GM23338 (cell line): ENCODE measurements at regions not wholly inside any gene's neighbourhood (a gene's known extent, or its start where the extent isn't known, plus 50 kb on each side); places are given as distances from the start of the nearest gene placed in this dataset.

Experiments
- CREB1 ChIP-seq: fragments of 250-450 bp; sonication (Bioruptor Pico); IDR thresholded peaks from 2 replicates; pipeline ENCODE4 v1.5.0; 2020; ENCODE audit warnings: low read depth, mild to moderate bottlenecking, moderate library complexity
- CTCF ChIP-seq, 2 experiments: fragments of 200-600 bp in 1 of 2; sonication (generic) in 1 of 2; conservative IDR thresholded peaks; 2 replicates each; pipeline versions ENCODE4 v1.5.1 to v1.6.1; 2016 to 2017; ENCODE audit warnings: antibody characterized with exemption in 2 of 2, low read depth in 2 of 2, mild to moderate bottlenecking in 2 of 2, moderate library complexity in 1 of 2
- ETS1 ChIP-seq: IDR thresholded peaks from 2 replicates; pipeline ENCODE4 v1.6.1; 2016; ENCODE audit warnings: antibody characterized with exemption
- EZH2 ChIP-seq: fragments of 200-600 bp; sonication (generic); IDR thresholded peaks from one replicate; pipeline ENCODE4 v1.8.0; 2017; ENCODE audit warnings: antibody characterized with exemption, mild to moderate bottlenecking, low read depth; ENCODE audit not compliant: unreplicated experiment
- EZH2phosphoT487 ChIP-seq: fragments of 200-600 bp; sonication (generic); IDR thresholded peaks from one replicate; pipeline ENCODE4 v1.8.1; 2018; ENCODE audit warnings: antibody characterized with exemption; ENCODE audit not compliant: unreplicated experiment
- NANOG ChIP-seq: IDR thresholded peaks from 2 replicates; pipeline ENCODE4 v1.6.1; 2016; ENCODE audit warnings: antibody characterized with exemption, borderline replicate concordance
- POLR2AphosphoS5 ChIP-seq: IDR thresholded peaks from 2 replicates; pipeline ENCODE4 v1.6.1; 2016; ENCODE audit warnings: antibody characterized with exemption, low read depth
- REST ChIP-seq: IDR thresholded peaks from one replicate; pipeline ENCODE4 v1.6.1; 2018; ENCODE audit warnings: antibody characterized with exemption; ENCODE audit not compliant: unreplicated experiment
- STAT1 ChIP-seq: IDR thresholded peaks from one replicate; pipeline ENCODE4 v1.6.1; 2016; ENCODE audit warnings: antibody characterized with exemption; ENCODE audit not compliant: unreplicated experiment

GRCh38 chr1:58891347-58891746, 107.5 kb upstream of the JUN start:
- no peak for TF ChIP-seq POLR2AphosphoS5
- no peak for TF ChIP-seq CTCF (conservative IDR thresholded peaks at IDR 0.05; ENCODE audit: low read depth in 2 of 2)
- no peak for TF ChIP-seq EZH2
- no peak for TF ChIP-seq CREB1
- no peak for TF ChIP-seq REST
- no peak for TF ChIP-seq EZH2phosphoT487
- no peak for TF ChIP-seq ETS1
- TF ChIP-seq STAT1, result no peak
- no peak for TF ChIP-seq NANOG
